GM12892 (cell line): ENCODE measurements at regions not wholly inside any gene's neighbourhood (a gene's known extent, or its start where the extent isn't known, plus 50 kb on each side); places are given as distances from the start of the nearest gene placed in this dataset.

Experiments
- POLR2A ChIP-seq: IDR thresholded peaks from 2 replicates; pipeline ENCODE4 v1.6.1; 2011; ENCODE audit warnings: low read depth, low read length, control low read depth
- POLR2AphosphoS5 ChIP-seq: IDR thresholded peaks from 2 replicates; pipeline ENCODE4 v1.6.1; 2011; ENCODE audit warnings: low read depth, low read length, control low read depth

GRCh38 chr18:51623653-51624052 is 426.2 kb upstream of the MEX3C start:
- TF ChIP-seq POLR2A (no peak), POLR2AphosphoS5 (no peak)
